Hematopoietic multipotent progenitor cell treated with erythropoietin and hydrocortisone succinate and interleukin-3 and kit ligand, for 8 days (in vitro differentiated cells): ENCODE measurements at regions not wholly inside any gene's neighbourhood (a gene's known extent, or its start where the extent isn't known, plus 50 kb on each side); places are given as distances from the start of the nearest gene placed in this dataset.

Source experiments
- DNase-seq: peaks from one replicate; pipeline ENCODE4 v3.0.0-alpha.2; 2015

DNA sequence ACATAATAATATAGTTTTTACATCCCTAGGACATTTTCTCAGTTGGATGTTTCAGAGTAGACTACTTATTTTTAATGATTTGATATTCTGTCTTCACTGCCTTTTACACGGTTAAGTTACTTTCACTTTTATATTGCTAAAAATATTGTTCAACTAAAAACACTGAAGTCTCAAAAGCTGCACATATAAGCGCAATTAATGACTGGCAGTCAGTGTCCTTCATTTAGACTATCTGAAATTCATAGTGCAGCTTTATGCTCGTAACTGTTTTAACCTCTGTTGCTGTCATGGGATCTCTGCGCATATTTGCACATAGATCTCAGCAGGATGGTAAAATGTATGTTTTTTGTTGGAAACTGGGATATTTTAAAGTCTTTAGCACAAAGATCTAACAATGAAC is 864.3 kb downstream of the SLITRK6 start:
- DNase-seq, result no peak

GRCh38 chr13:84933797-84934196 is 865.4 kb downstream of the SLITRK6 start:
- no peak for DNase-seq

- DNase-seq, result no peak
These were observed 868.0 kb downstream of the SLITRK6 start for GRCh38 chr13:84931264-84931663.

GRCh38 chr13:84927442-84928169 is 871.6 kb downstream of the SLITRK6 start:
- no peak for DNase-seq

- no peak for DNase-seq
These were observed 873.8 kb downstream of the SLITRK6 start for GRCh38 chr13:84925443-84925842.

DNA sequence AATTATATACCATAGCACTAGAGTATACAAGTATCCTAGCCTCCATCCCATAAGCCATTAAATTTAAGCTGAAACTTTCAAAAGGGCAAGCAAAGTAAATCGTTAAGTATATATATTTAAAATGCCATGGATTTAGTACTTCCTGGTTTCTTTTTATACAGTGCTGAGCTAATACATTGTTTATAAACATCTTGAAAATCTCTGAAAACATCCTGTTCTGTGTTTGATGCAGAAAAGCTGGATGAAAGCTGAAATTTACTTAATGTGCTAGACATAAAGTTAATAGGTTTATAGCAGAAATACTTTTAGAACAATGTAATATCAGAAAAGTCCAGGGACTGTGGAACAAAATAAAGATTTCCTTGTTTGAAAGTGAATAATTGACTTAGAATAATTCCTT is 875.4 kb downstream of the SLITRK6 start:
- DNase-seq, result no peak

DNA sequence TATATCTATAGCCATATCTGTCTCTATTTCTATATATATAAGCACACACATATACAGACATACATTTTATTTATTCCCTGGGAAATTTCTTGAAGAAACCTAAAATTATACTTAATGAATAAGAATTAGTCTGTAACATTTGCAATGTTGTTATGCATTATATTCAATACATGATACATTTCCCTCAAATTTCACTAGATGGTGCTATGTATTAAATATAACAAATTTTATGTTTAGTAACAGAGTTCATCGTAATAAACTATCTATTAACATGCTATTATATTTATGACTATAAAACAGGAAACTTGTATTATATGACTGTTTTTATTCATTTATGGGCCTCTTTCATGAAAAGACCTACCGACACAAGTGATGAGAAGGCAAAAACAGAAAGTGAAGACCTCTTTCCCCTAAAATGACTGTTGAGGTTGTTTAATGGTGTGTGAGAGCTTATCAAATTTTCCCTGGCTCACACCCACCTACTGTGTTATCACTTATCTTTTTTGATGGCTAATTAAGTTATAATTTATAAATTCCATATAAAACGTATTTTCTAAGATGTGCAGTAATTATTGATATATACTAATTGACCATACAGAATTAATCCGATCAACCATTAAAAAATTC is 881.9 kb downstream of the SLITRK6 start:
- peak; percentile 48 for DNase-seq

DNA sequence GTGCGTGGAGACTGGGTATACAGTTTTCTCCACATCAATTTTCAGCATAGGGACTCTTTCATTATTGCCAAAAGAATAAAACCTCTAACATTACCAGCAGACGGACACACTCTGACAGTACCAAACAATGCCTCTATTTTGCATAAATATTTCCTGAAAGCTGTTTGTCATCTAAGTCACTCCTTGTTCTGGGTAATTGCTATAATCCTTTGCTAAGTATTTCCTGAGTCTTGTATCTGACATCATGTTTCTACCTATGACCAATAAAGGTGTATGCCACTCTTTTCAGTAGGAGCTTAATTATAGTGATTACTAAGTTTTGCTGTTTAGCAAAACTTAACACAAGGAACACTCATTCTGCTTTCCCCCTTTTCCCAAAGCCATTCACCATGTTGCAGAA is 886.5 kb downstream of the SLITRK6 start:
- DNase-seq, result no peak

DNA sequence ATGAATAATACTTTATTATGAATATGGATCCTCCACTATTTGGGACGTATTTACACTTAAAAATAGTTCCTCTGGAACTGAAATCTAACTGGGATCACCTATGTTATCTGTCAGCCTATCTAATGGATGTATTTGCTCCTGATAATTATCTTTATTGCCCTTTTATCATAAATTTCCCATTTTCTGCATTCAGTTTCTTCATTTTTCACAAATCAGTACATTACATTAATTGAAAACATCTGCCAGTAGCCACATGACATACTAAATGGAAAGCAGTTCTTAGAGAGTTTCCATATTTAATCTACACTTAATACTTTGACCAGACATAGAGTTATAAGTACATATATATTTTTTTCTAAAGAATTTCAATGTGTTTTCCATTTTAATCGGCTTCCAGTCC is 888.8 kb downstream of the SLITRK6 start:
- DNase-seq, result no peak

GRCh38 chr13:84903391-84903790 is 895.8 kb downstream of the SLITRK6 start:
- DNase-seq, result no peak

DNA sequence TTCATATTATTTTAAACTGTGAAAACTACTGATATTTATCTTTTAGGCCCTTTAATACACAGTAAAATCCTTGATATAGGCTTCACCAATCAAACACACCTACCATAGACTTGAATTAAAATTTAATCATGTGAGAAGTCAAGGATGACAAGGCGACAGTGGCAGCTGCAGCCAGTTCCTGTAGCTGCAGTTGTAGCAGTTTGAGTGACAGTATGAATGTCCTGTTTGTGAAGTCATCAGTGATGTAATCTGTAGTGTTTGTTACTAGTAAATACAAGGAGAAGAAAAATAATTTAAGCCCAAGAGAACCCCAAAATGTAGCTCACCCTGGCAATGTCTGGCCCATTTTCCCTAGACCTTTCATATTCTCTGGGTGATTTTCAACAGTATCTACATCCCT is 897.0 kb downstream of the SLITRK6 start:
- no peak for DNase-seq

DNA sequence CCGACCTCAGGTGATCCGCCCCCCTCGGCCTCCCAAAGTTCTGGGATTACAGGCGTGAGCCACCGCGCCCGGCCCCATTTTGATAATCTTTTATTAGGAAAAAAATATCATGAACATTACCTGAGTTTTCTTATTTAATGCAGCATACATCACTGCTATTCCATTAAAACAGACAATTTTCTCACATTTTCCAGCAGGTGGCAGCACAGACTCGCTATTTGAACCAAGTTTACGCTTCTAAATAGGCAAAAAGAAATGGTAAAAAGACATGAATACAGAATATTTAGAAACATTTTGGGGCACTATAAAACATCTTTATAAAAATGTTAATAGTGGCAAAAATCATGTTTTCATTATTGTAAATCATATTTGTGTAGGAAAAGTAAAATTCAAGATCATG is 903.1 kb downstream of the SLITRK6 start:
- DNase-seq, result peak; percentile 73

DNA sequence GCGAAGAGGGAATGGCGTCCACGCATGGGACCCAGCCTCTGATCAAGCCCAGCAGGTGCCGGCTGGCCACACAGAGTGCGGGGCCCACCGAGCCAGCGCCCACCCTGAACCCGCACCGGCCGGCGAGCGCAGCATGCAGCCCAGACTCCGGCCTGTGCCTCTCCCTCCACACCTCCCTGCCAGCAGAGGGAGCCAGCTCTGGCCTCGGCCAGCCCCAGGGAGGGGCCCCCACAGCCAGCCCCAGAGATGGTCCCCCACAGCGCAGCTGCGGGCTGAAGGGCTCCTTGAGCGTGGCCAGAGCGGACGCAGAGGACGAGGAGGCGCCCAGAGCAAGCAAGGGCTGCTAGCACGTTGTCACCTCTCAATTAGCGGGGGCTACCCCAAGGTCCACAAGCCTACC is 904.5 kb downstream of the SLITRK6 start:
- no peak for DNase-seq

- DNase-seq, result no peak
These were observed 913.4 kb downstream of the SLITRK6 start for GRCh38 chr13:84885868-84886267.

- no peak for DNase-seq
These were observed 925.3 kb downstream of the SLITRK6 start for GRCh38 chr13:84873951-84874350.

DNA sequence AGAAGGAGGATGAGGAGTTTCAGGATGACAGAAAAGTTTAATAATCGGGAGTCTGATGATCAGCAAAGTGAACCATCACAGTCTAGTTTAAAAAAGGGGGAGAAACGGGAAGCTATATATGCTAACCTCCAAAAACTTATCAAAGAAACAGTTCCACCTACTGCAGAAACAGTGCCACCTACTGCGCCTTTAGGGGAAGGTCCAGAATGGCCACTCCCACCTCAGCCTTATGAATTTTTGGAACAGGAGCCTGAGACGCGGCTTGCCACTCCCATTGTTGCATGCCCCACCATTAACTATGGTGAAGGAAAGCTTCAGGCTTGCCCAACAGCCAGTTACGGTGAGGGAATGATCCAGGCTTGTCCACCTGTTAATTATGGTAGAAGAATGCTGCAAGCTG is 929.0 kb downstream of the SLITRK6 start:
- DNase-seq, result peak; percentile 10

GRCh38 chr13:84867246-84867645 is 932.0 kb downstream of the SLITRK6 start:
- no peak for DNase-seq

DNA sequence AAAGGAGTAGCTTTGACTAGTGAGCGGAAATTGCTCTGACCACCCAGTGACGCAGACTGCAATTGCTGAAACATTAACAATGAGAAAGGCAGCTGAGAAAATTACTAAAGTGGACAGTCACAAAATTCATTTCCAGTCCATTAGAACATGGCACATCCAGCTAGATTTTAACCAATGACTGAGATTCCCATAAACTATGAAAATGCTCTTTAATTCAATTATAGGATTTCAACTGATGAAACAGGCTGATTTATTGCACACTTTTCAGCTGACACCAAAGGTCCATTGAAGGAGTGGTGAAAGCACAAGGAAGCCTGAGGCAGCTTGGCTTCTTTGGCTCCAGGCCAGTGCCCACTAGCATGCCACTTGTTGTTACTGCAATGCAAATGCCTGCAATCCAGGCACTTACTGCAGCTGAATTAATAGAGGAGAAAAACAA is 933.4 kb downstream of the SLITRK6 start:
- DNase-seq, result no peak

- DNase-seq, result no peak
These were observed 934.9 kb downstream of the SLITRK6 start for GRCh38 chr13:84864341-84864740.

GRCh38 chr13:84847107-84847506 is 952.1 kb downstream of the SLITRK6 start:
- DNase-seq, result no peak

DNA sequence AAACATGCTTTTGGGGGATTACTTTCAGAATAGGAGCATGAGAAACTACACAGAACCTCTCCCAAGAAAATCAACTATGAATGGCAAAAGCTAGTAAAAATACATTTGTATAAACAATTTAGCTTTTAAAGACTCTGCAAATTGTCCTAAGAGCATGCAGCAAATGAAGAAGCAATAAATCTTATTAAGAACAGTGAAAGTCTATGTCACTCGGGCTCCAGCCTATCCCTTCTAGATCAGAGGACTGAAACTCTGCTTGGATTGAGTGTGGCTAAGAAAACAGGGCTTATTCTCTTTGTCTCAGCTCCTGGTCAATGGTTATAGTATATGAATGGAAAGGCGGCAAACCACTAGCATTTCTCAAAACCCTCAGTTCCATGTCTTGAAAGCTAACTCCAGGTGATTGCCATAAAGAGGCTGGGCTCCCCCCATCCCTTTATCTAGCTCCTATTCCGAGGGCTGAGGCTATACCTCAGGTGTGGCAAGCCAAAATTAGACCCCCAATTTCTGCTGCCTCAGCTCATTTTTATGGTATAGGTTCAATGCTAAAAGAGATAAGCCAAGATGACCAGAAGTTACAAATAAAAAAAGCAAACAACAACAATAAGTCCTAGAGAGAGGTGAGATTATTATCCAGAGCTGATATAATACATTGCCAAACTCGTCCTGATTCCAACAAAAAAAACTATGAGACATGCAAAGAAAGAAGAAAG is 953.2 kb downstream of the SLITRK6 start:
- DNase-seq, result no peak

- peak; percentile 12 for DNase-seq
These were observed 954.7 kb downstream of the SLITRK6 start for GRCh38 chr13:84844473-84844872.

DNA sequence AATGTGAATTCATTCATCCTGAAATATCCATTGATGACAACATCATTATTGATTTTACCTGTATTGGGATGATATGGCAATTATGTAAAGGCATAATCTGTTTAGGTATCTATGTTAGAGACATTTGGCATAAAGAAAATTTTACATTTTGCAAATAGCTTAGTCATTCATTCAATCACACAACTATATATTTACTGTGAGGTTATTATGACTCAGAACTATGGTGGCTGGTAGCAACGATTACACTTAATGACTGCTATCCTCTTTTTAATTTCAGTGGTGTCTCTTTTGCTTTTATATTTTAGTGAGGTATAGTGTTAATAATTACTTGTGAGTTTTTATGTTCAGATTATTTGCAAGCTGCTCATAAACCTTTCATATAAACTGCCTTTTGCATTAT is 955.9 kb downstream of the SLITRK6 start:
- no peak for DNase-seq

GRCh38 chr13:84834201-84834600 is 951.9 kb upstream of the SLITRK1 start:
- DNase-seq, result no peak
